Loucy (cell line): ENCODE measurements at regions not wholly inside any gene's neighbourhood (a gene's known extent, or its start where the extent isn't known, plus 50 kb on each side); places are given as distances from the start of the nearest gene placed in this dataset.

Experiments used
- H2AFZ ChIP-seq: fragments of 200-600 bp; sonication (generic); 2 replicates; pipeline ENCODE4 v1.6.0; 2016; ENCODE audit warnings: antibody characterized with exemption, mild to moderate bottlenecking, low read length, moderate library complexity
- H3F3A ChIP-seq: fragments of 200-600 bp; 2 replicates; pipeline ENCODE4 v1.6.0; 2016; ENCODE audit warnings: antibody characterized with exemption, low read depth, mild to moderate bottlenecking
- H3K27me3 ChIP-seq: fragments of 200-600 bp; sonication (generic); 2 replicates; pipeline ENCODE4 v1.6.1; 2014; ENCODE audit warnings: low read length, mild to moderate bottlenecking; ENCODE audit not compliant: insufficient read depth, poor library complexity, severe bottlenecking
- H3K36me3 ChIP-seq: fragments of 200-600 bp; sonication (generic); 2 replicates; pipeline ENCODE4 v1.6.1; 2016; ENCODE audit warnings: low read length; ENCODE audit not compliant: insufficient read depth
- H3K4me1 ChIP-seq: fragments of 200-600 bp; sonication (generic); 2 replicates; pipeline ENCODE4 v1.5.1; 2014; ENCODE audit warnings: low read length, mild to moderate bottlenecking; ENCODE audit not compliant: insufficient read depth, poor library complexity, severe bottlenecking
- H3K4me2 ChIP-seq: fragments of 200-600 bp; sonication (generic); 2 replicates; pipeline ENCODE4 v1.6.0; 2014; ENCODE audit warnings: antibody characterized with exemption, low read length, low read depth, mild to moderate bottlenecking; ENCODE audit not compliant: poor library complexity, severe bottlenecking
- H3K4me3 ChIP-seq: fragments of 200-600 bp; sonication (generic); 2 replicates; pipeline ENCODE4 v1.5.1; 2014; ENCODE audit warnings: low read length, mild to moderate bottlenecking, mixed read lengths; ENCODE audit not compliant: poor library complexity, severe bottlenecking
- H3K79me2 ChIP-seq: fragments of 200-600 bp; sonication (generic); 2 replicates; pipeline ENCODE4 v1.6.1; 2014; ENCODE audit warnings: low read length; ENCODE audit not compliant: insufficient read depth
- H3K9ac ChIP-seq: fragments of 200-600 bp; sonication (generic); 2 replicates; pipeline ENCODE4 v1.6.0; 2014; ENCODE audit warnings: mild to moderate bottlenecking, low read depth, low read length, moderate library complexity; ENCODE audit not compliant: poor library complexity, severe bottlenecking
- H3K9me2 ChIP-seq: fragments of 200-600 bp; sonication (generic); replicated peaks from 2 replicates; pipeline ENCODE4 v1.6.1; 2016; ENCODE audit warnings: low read depth, low read length, mixed read lengths
- H3K9me3 ChIP-seq: fragments of 200-600 bp; sonication (generic); 2 replicates; pipeline ENCODE4 v1.6.1; 2014; ENCODE audit warnings: mild to moderate bottlenecking, antibody characterized with exemption, low read length, low read depth; ENCODE audit not compliant: insufficient read depth
- H4K20me1 ChIP-seq: fragments of 200-600 bp; sonication (generic); 2 replicates; pipeline ENCODE4 v1.6.0; 2014; ENCODE audit warnings: antibody characterized with exemption, low read length, mild to moderate bottlenecking; ENCODE audit not compliant: insufficient read depth, poor library complexity, severe bottlenecking
- CTCF ChIP-seq: fragments of 200-600 bp; sonication (generic); conservative IDR thresholded peaks from 2 replicates; pipeline ENCODE4 v1.5.1; 2014; ENCODE audit warnings: mild to moderate bottlenecking, antibody characterized with exemption, low read length
- EZH2phosphoT487 ChIP-seq: fragments of 200-600 bp; IDR thresholded peaks from 2 replicates; pipeline ENCODE4 v1.6.1; 2018; ENCODE audit warnings: antibody characterized with exemption, mild to moderate bottlenecking, moderate library complexity, borderline replicate concordance

- Histone ChIP-seq H3K27me3 (no peaks in the 10 kb centered on the region), H4K20me1 (no peaks in the 10 kb centered on the region), H3K9me2 (no peaks in the 10 kb centered on the region), H3K79me2 (no peaks in the 10 kb centered on the region), H2AFZ (no peak overlapping the region), H3K9me3 (peaks cover 15% of the 10 kb centered on the region; the same call in 1 of the 2 replicates), H3K36me3 (no peaks in the 10 kb centered on the region), H3K9ac (no peak overlapping the region), H3K4me3 (no peak overlapping the region), H3F3A (peaks cover 10% of the 10 kb centered on the region), H3K4me2 (no peak overlapping the region), H3K4me1 (peaks cover 44% of the 10 kb centered on the region)
- no peak for TF ChIP-seq CTCF
- TF ChIP-seq EZH2phosphoT487, result no peak
Observed at GRCh38 chr12:124691429-124691828, 124.0 kb upstream of the NCOR2 start.

DNA sequence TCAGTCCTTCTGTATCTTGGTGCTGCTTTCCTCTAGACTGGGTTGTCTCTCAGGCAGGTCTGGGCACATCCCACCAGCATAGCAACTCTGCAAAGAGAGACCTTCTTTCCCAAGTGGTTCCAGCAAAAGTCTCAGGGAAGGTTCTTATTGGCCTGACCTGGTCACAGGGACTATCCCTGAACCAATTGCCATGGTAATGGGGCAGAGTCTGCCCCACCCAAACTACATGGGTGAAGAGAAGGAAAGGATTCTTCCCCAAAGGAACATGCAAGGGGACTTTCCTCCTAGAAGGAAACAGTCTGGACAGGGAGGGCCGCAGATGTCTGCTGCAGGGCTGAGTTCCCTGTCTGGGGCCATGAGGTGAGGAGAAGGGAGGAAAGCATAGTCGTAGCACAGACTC lies 122.2 kb upstream of the NCOR2 start:
- peaks cover 45% of the 10 kb centered on the region for H3K4me1 ChIP-seq
- H4K20me1 ChIP-seq, result no peaks in the 10 kb centered on the region
- TF ChIP-seq CTCF (no peak), EZH2phosphoT487 (no peak)
- H3K27me3 ChIP-seq, result no peaks in the 10 kb centered on the region
- no peak overlapping the region for H3K9ac ChIP-seq
- H3F3A ChIP-seq, result peaks cover 10% of the 10 kb centered on the region
- no peak overlapping the region for H3K4me2 ChIP-seq
- no peaks in the 10 kb centered on the region for H3K9me2 ChIP-seq
- peaks cover 15% of the 10 kb centered on the region; the same call in 1 of the 2 replicates for H3K9me3 ChIP-seq
- H3K79me2 ChIP-seq, result no peaks in the 10 kb centered on the region
- no peaks in the 10 kb centered on the region for H3K36me3 ChIP-seq
- no peak overlapping the region for H3K4me3 ChIP-seq
- H2AFZ ChIP-seq, result no peak overlapping the region

DNA sequence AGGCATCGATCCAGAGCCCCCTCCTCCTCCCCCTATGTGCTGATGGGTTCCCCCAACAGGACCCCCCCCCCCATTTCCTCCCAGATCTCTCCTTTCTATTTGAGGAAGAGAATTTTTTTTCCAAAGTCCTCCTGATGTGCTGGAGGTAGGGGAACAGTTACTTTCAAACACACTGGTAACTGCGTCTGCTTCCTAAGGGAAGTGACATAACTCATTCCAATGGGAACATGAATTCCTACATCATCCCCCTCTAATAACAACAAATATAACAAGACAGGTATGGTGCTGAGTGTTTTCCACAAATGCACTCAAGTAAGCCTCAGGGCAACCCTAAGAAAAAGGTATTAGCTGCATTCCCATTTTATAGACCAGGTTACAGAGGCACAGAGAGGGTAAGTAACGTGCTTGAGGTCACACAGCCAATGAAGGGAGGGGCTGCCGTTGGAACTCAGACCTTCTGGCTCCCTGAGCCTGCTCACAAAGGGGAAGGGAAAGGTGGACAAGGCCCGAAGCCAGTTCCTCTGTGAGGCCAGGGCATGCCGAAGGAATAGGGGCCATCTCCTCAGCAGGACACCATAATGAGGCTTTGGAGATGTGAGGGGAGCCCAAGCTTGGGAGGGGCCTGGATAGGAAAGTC lies 121.1 kb upstream of the NCOR2 start:
- no peak for TF ChIP-seq EZH2phosphoT487
- no peak for TF ChIP-seq CTCF
- Histone ChIP-seq H3K4me3 (peak overlapping the region; percentile 66), H3F3A (peaks cover 10% of the 10 kb centered on the region), H3K9me3 (peaks cover 15% of the 10 kb centered on the region; the same call in 1 of the 2 replicates), H3K9ac (peak overlapping the region; percentile 72), H3K9me2 (no peaks in the 10 kb centered on the region), H3K27me3 (no peaks in the 10 kb centered on the region), H3K79me2 (no peaks in the 10 kb centered on the region), H4K20me1 (no peaks in the 10 kb centered on the region), H3K4me2 (peak overlapping the region; percentile 76), H3K36me3 (no peaks in the 10 kb centered on the region), H3K4me1 (peaks cover 37% of the 10 kb centered on the region), H2AFZ (peak overlapping the region; percentile 44; the same call in 1 of the 2 replicates)
